GM12878 (cell line): ENCODE measurements at regions not wholly inside any gene's neighbourhood (a gene's known extent, or its start where the extent isn't known, plus 50 kb on each side); places are given as distances from the start of the nearest gene placed in this dataset.

Source experiments
- CTCF ChIP-seq, 3 experiments: IDR thresholded peaks in 2 of 3; conservative IDR thresholded peaks in 1 of 3; 2 replicates each; pipeline ENCODE4 v1.5.1; 2011; ENCODE audit warnings: low read depth in 3 of 3, low read length in 3 of 3, mild to moderate bottlenecking in 3 of 3, control low read depth in 2 of 3, moderate library complexity in 2 of 3, inconsistent platforms in 1 of 3, mixed read lengths in 1 of 3; ENCODE audit not compliant: control insufficient read depth in 2 of 3, insufficient read depth in 1 of 3; ENCODE audit errors: extremely low read depth in 1 of 3
- EED ChIP-seq: sonication (generic); IDR thresholded peaks from 2 replicates; pipeline ENCODE4 v1.6.1; 2016; ENCODE audit warnings: antibody characterized with exemption, low read depth
- EP300 ChIP-seq, 2 experiments: fragments of 150-350 bp in 1 of 2; IDR thresholded peaks; 2 replicates each; pipeline ENCODE4 v1.6.1; 2011 to 2012; ENCODE audit warnings: low read depth in 2 of 2, low read length in 2 of 2, borderline replicate concordance in 1 of 2, improper control_type of control experiment in 1 of 2, inconsistent platforms in 1 of 2; ENCODE audit not compliant: control insufficient read depth in 1 of 2
- KAT2A ChIP-seq: conservative IDR thresholded peaks from 2 replicates; pipeline ENCODE4 v1.6.1; 2011; ENCODE audit warnings: low read depth, low read length; ENCODE audit not compliant: control insufficient read depth
- STAT3 ChIP-seq: IDR thresholded peaks from 2 replicates; pipeline ENCODE4 v1.6.1; 2011; ENCODE audit warnings: low read depth, low read length, improper control_type of control experiment
- TARDBP ChIP-seq: IDR thresholded peaks from 2 replicates; pipeline ENCODE4 v1.6.1; 2016; ENCODE audit warnings: borderline replicate concordance
- ZNF384 ChIP-seq: IDR thresholded peaks from 2 replicates; pipeline ENCODE4 v1.6.1; 2012; ENCODE audit warnings: low read depth, mild to moderate bottlenecking, low read length, improper control_type of control experiment, borderline replicate concordance
- ZZZ3 ChIP-seq: IDR thresholded peaks from 2 replicates; pipeline ENCODE4 v1.6.1; 2011; ENCODE audit warnings: low read depth; ENCODE audit not compliant: control insufficient read depth, insufficient read length

GRCh38 chr2:204213588-204213987 is 277.0 kb downstream of the ICOS start:
- TF ChIP-seq KAT2A (no peak), EED (no peak), STAT3 (no peak), EP300 (IDR thresholded peaks at IDR 0.05; ENCODE audit: borderline replicate concordance in 1 of 2, control insufficient read depth in 1 of 2, low read depth in 2 of 2, low read length in 2 of 2) (no peak), TARDBP (no peak), ZNF384 (no peak), CTCF (IDR thresholded peaks at IDR 0.05 in 2 of 3, conservative IDR thresholded peaks at IDR 0.05 in 1 of 3; ENCODE audit: control insufficient read depth in 2 of 3, extremely low read depth in 1 of 3, insufficient read depth in 1 of 3, low read depth in 3 of 3, low read length in 3 of 3) (no peak), ZZZ3 (no peak)
